WTC11 (cell line): ENCODE measurements at regions not wholly inside any gene's neighbourhood (a gene's known extent, or its start where the extent isn't known, plus 50 kb on each side); places are given as distances from the start of the nearest gene placed in this dataset.

Source experiments
- ATAC-seq: fragments of 200-7000 bp; cut with Tn5 transposase; 2 replicates; pipeline ENCODE4 v1.10.0; 2021; ENCODE audit warnings: mild to moderate bottlenecking, moderate library complexity
- CTCF ChIA-PET: fragments of 300-600 bp; sonication (Branson Sonifier 250); formaldehyde crosslinking; loops from one replicate; lab custom pipeline; 2021; ENCODE audit warnings: antibody characterized with exemption; lab: Charles Lee
- POLR2A ChIA-PET: fragments of 350-600 bp; sonication (Branson Sonifier 250); formaldehyde crosslinking; loops from one replicate; lab custom pipeline; 2021; ENCODE audit warnings: antibody characterized with exemption; lab: Charles Lee
- DNase-seq: peaks from one replicate; pipeline ENCODE4 v3.0.0; 2021; ENCODE audit warnings: low spot score
- H3K27ac Mint-ChIP-seq: 2 replicates; pipeline ENCODE4 v1.8.0; 2021; ENCODE audit warnings: mixed read lengths
- H3K27me3 Mint-ChIP-seq: 2 replicates; pipeline ENCODE4 v1.8.0; 2021; ENCODE audit warnings: low read depth, mild to moderate bottlenecking, moderate library complexity, mixed read lengths
- H3K36me3 Mint-ChIP-seq: 2 replicates; pipeline ENCODE4 v1.8.0; 2021; ENCODE audit warnings: mixed read lengths
- H3K4me1 Mint-ChIP-seq: 2 replicates; pipeline ENCODE4 v1.8.0; 2022; ENCODE audit warnings: mixed read lengths
- H3K4me3 Mint-ChIP-seq: 2 replicates; pipeline ENCODE4 v1.8.0; 2021; ENCODE audit warnings: mild to moderate bottlenecking, moderate library complexity, mixed read lengths
- H3K9me3 Mint-ChIP-seq: 2 replicates; pipeline ENCODE4 v1.8.0; 2021; ENCODE audit warnings: mixed read lengths
- CREB1 ChIP-seq: sonication (generic); formaldehyde crosslinking; IDR thresholded peaks from 2 replicates; pipeline ENCODE4 v1.8.0; 2023; ENCODE audit warnings: mild to moderate bottlenecking, missing genetic modification reagents
- FOXK1 ChIP-seq: sonication (generic); formaldehyde crosslinking; IDR thresholded peaks from 2 replicates; pipeline ENCODE4 v1.8.0; 2022; ENCODE audit warnings: mild to moderate bottlenecking, moderate library complexity, missing genetic modification reagents
- GRHL2 ChIP-seq: fragments of 250-450 bp; sonication (Bioruptor Pico); IDR thresholded peaks from 2 replicates; pipeline ENCODE4 v1.8.0; 2022; ENCODE audit warnings: mild to moderate bottlenecking, moderate library complexity; ENCODE audit not compliant: insufficient replicate concordance, severe bottlenecking
- HMGXB4 ChIP-seq: sonication (generic); formaldehyde crosslinking; IDR thresholded peaks from 2 replicates; pipeline ENCODE4 v1.8.1; 2023; ENCODE audit warnings: mild to moderate bottlenecking, moderate library complexity, missing genetic modification reagents
- MLX ChIP-seq: sonication (generic); formaldehyde crosslinking; IDR thresholded peaks from 2 replicates; pipeline ENCODE4 v1.8.1; 2023; ENCODE audit warnings: mild to moderate bottlenecking, missing genetic modification reagents, moderate library complexity
- MYBL2 ChIP-seq: sonication (generic); formaldehyde crosslinking; IDR thresholded peaks from 2 replicates; pipeline ENCODE4 v1.8.1; 2023; ENCODE audit warnings: mild to moderate bottlenecking, moderate library complexity, missing genetic modification reagents
- NFE2L1 ChIP-seq: sonication (generic); formaldehyde crosslinking; IDR thresholded peaks from 2 replicates; pipeline ENCODE4 v1.8.1; 2023; ENCODE audit warnings: missing genetic modification reagents
- PRDM15 ChIP-seq: sonication (generic); formaldehyde crosslinking; IDR thresholded peaks from 2 replicates; pipeline ENCODE4 v1.8.0; 2022; ENCODE audit warnings: missing genetic modification reagents
- TEAD1 ChIP-seq: sonication (generic); formaldehyde crosslinking; IDR thresholded peaks from 2 replicates; pipeline ENCODE4 v1.8.0; 2022; ENCODE audit warnings: mild to moderate bottlenecking, missing genetic modification reagents
- ZNF281 ChIP-seq: sonication (generic); formaldehyde crosslinking; IDR thresholded peaks from 2 replicates; pipeline ENCODE4 v1.8.0; 2023; ENCODE audit warnings: mild to moderate bottlenecking, missing genetic modification reagents
- ZNF423 ChIP-seq: fragments of 250-450 bp; sonication (Bioruptor Pico); IDR thresholded peaks from 2 replicates; pipeline ENCODE4 v2.1.2; 2022; ENCODE audit warnings: mild to moderate bottlenecking, moderate library complexity
- ZNF532 ChIP-seq: fragments of 250-450 bp; sonication (Bioruptor Pico); IDR thresholded peaks from 2 replicates; pipeline ENCODE4 v1.9.0; 2021; ENCODE audit warnings: mild to moderate bottlenecking, borderline replicate concordance
- ZNF671 ChIP-seq: fragments of 250-450 bp; sonication (Bioruptor Pico); IDR thresholded peaks from 2 replicates; pipeline ENCODE4 v1.8.0; 2021; ENCODE audit warnings: mild to moderate bottlenecking

GRCh38 chr1:17904290-17904689, 149.2 kb downstream of the ACTL8 start (continued):
- TF ChIP-seq ZNF532 (CRISPR knock-in tag) (no peak), MLX (no peak)

GRCh38 chr1:17907999-17908398, 152.9 kb downstream of the ACTL8 start:
- Mint-ChIP-seq H3K27ac (no peak overlapping the region), H3K4me3 (no peak overlapping the region), H3K4me1 (peaks cover 11% of the 10 kb centered on the region), H3K36me3 (no peaks in the 10 kb centered on the region), H3K27me3 (peaks cover 19% of the 10 kb centered on the region), H3K9me3 (peaks cover 6% of the 10 kb centered on the region; the same call in 1 of the 2 replicates)
- ChIA-PET CTCF (interaction anchor here (2.1 kb wide), 1 partner anchor 33 kb away, joined by 12 read pairs; no protein-coding TSS in a partner anchor), POLR2A (no interaction called here)
- DNase-seq (no peak), ATAC-seq (no peak)
- no peak for TF ChIP-seq FOXK1
- no peak for TF ChIP-seq PRDM15 (CRISPR knock-in tag)
- TF ChIP-seq ZNF423 = no peak
- TF ChIP-seq GRHL2 = no peak
- no peak for TF ChIP-seq HMGXB4 (CRISPR knock-in tag)
- TF ChIP-seq ZNF281 (CRISPR knock-in tag) = no peak
- no peak for TF ChIP-seq MYBL2 (CRISPR knock-in tag)
- TF ChIP-seq ZNF671 (CRISPR knock-in tag) = no peak
- TF ChIP-seq NFE2L1 (CRISPR knock-in tag) = no peak
- no peak for TF ChIP-seq TEAD1
- no peak for TF ChIP-seq CREB1 (CRISPR knock-in tag)
- TF ChIP-seq, all 79 proteins: peak for 0
